Prostate gland (tissue), 2 donors: ENCODE measurements at regions not wholly inside any gene's neighbourhood (a gene's known extent, or its start where the extent isn't known, plus 50 kb on each side); places are given as distances from the start of the nearest gene placed in this dataset.

Source experiments
- DNase-seq: peaks from one replicate; pipeline ENCODE4 v3.0.0-alpha.2; 2019; ENCODE audit warnings: low spot score
- H3K27ac ChIP-seq, 2 donors: fragments of 200-600 bp; sonication (generic); 2 replicates each; pipeline ENCODE4 v1.5.1; 2017 to 2019
- H3K27me3 ChIP-seq: fragments of 200-600 bp; sonication (generic); replicated peaks from 2 replicates; pipeline ENCODE4 v1.5.1; 2019; ENCODE audit not compliant: insufficient read depth
- H3K36me3 ChIP-seq, 2 donors: fragments of 200-600 bp; sonication (generic); 1 replicate in 1 of 2; 2 replicates in 1 of 2; pipeline versions ENCODE4 v1.5.1 to v1.8.1; 2017 to 2019
- H3K4me1 ChIP-seq: fragments of 200-600 bp; sonication (generic); replicated peaks from 2 replicates; pipeline ENCODE4 v1.5.1; 2019
- H3K4me3 ChIP-seq, 2 donors: fragments of 200-600 bp; sonication (generic); 2 replicates each; pipeline ENCODE4 v1.5.1; 2017 to 2019
- H3K9me3 ChIP-seq: fragments of 200-600 bp; sonication (generic); 2 replicates; pipeline ENCODE4 v1.5.1; 2017
- CTCF ChIP-seq, 4 experiments: fragments of 200-600 bp in 2 of 4; fragments of 450-650 bp in 2 of 4; sonication (generic) in 2 of 4; IDR thresholded peaks; 1 replicate in 3 of 4; 2 replicates in 1 of 4; pipeline ENCODE4 v1.5.1; 2016 to 2019; ENCODE audit warnings: antibody characterized with exemption in 4 of 4, mild to moderate bottlenecking in 2 of 4, moderate library complexity in 2 of 4
- POLR2A ChIP-seq: fragments of 450-650 bp; IDR thresholded peaks from one replicate; pipeline ENCODE4 v1.6.1; 2016; ENCODE audit warnings: antibody characterized with exemption, mild to moderate bottlenecking
- POLR2AphosphoS5 ChIP-seq: sonication (generic); formaldehyde crosslinking; IDR thresholded peaks from one replicate; pipeline ENCODE4 v1.6.1; 2017; ENCODE audit warnings: antibody characterized with exemption
- WGBS: methylation state at CpG from one replicate; pipeline ENCODE4 v1.1.5; 2018; 5-methylcytosine and 5-hydroxymethylcytosine counted together
- intact Hi-C: fragments of 100-400 bp; cut with DNase I; formaldehyde crosslinking; loops from one replicate; pipeline ENCODE4 v1.14.2; 2022

- no peak for TF ChIP-seq POLR2AphosphoS5
- no peak for TF ChIP-seq CTCF (IDR thresholded peaks at IDR 0.05)
- TF ChIP-seq POLR2A = no peak
- Histone ChIP-seq H3K27ac (no peak overlapping the region), H3K4me3 (no peak overlapping the region), H3K27me3 (no peaks in the 10 kb centered on the region), H3K36me3 (no peaks in the 10 kb centered on the region), H3K9me3 (no peaks in the 10 kb centered on the region), H3K4me1 (no peaks in the 10 kb centered on the region)
- intact Hi-C loops = no loop called here
- no peak for DNase-seq
- WGBS = 93% methylated on average over 11 of the region's 11 CpGs
These were observed 175.4 kb downstream of the ERMARD start for GRCh38 chr6:169926617-169927417.

GRCh38 chr6:169923468-169924464 is 172.3 kb downstream of the ERMARD start:
- no peaks in the 10 kb centered on the region for H3K36me3 ChIP-seq
- intact Hi-C loops = no loop called here
- no peak overlapping the region for H3K27ac ChIP-seq
- TF ChIP-seq CTCF (IDR thresholded peaks at IDR 0.05) (no peak), POLR2AphosphoS5 (no peak), POLR2A (no peak)
- H3K9me3 ChIP-seq = no peaks in the 10 kb centered on the region
- DNase-seq = no peak
- no peak overlapping the region for H3K4me3 ChIP-seq
- 90% methylated on average over 6 of the region's 6 CpGs for WGBS
- H3K4me1 ChIP-seq = no peaks in the 10 kb centered on the region
- H3K27me3 ChIP-seq = no peaks in the 10 kb centered on the region

- Histone ChIP-seq H3K4me1 (no peaks in the 10 kb centered on the region), H3K27me3 (no peaks in the 10 kb centered on the region), H3K27ac (no peak overlapping the region), H3K4me3 (no peak overlapping the region), H3K36me3 (no peaks in the 10 kb centered on the region), H3K9me3 (no peaks in the 10 kb centered on the region)
- 63% methylated on average over 33 of the region's 34 CpGs for WGBS
- no peak for DNase-seq
- TF ChIP-seq CTCF (IDR thresholded peaks at IDR 0.05) (no peak), POLR2A (no peak), POLR2AphosphoS5 (no peak)
- intact Hi-C loops = no loop called here
These were observed 170.7 kb downstream of the ERMARD start for GRCh38 chr6:169921853-169922824.

- intact Hi-C loops = no loop called here
- Histone ChIP-seq H3K4me1 (no peaks in the 10 kb centered on the region), H3K36me3 (no peaks in the 10 kb centered on the region), H3K27ac (no peak overlapping the region), H3K4me3 (no peak overlapping the region), H3K9me3 (no peaks in the 10 kb centered on the region), H3K27me3 (no peaks in the 10 kb centered on the region)
- TF ChIP-seq POLR2AphosphoS5 (no peak), POLR2A (no peak), CTCF (IDR thresholded peaks at IDR 0.05) (no peak)
- WGBS = 94% methylated on average over 20 of the region's 20 CpGs
- DNase-seq = no peak
These were observed 169.8 kb downstream of the ERMARD start for GRCh38 chr6:169921217-169921616.
